ENCODE measurements at regions not wholly inside any gene's neighbourhood (a gene's known extent, or its start where the extent isn't known, plus 50 kb on each side); places are given as distances from the start of the nearest gene placed in this dataset.

DNA sequence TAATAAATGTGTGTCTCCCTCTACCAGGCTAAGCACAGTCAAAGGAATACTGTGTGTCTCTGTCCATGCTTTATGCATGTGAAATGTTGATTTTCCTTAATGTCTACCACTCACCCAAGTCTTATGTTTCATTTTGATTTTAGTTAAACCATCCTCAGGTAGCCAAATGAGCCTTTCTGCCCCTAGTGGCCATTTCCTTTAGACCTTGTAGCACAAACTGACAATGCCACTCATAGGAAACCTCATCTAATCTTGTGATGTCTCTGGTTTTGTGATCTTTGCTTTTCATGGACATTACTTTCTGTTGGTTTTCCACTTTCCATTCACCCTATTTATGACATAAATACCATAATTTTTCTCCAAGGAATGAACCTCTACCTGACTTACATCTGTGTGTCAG is 820.8 kb downstream of the MAT2B start:
- TF ChIP-seq, protein P1, sequence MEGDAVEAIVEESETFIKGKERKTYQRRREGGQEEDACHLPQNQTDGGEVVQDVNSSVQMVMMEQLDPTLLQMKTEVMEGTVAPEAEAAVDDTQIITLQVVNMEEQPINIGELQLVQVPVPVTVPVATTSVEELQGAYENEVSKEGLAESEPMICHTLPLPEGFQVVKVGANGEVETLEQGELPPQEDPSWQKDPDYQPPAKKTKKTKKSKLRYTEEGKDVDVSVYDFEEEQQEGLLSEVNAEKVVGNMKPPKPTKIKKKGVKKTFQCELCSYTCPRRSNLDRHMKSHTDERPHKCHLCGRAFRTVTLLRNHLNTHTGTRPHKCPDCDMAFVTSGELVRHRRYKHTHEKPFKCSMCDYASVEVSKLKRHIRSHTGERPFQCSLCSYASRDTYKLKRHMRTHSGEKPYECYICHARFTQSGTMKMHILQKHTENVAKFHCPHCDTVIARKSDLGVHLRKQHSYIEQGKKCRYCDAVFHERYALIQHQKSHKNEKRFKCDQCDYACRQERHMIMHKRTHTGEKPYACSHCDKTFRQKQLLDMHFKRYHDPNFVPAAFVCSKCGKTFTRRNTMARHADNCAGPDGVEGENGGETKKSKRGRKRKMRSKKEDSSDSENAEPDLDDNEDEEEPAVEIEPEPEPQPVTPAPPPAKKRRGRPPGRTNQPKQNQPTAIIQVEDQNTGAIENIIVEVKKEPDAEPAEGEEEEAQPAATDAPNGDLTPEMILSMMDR (conservative IDR thresholded peaks at IDR 0.05; ENCODE audit: low read length) = peak; percentile 66
- no peak for TF ChIP-seq EZH2phosphoT487 (IDR thresholded peaks at IDR 0.05; ENCODE audit: borderline replicate concordance, low read depth, low read length)
